Mesothelial cell of epicardium (in vitro differentiated cells): ENCODE measurements at regions not wholly inside any gene's neighbourhood (a gene's known extent, or its start where the extent isn't known, plus 50 kb on each side); places are given as distances from the start of the nearest gene placed in this dataset.

ENCODE experiments used
- DNase-seq, 2 experiments: peaks; one replicate each; pipeline ENCODE4 v3.0.0; 2021; ENCODE audit warnings: low spot score in 2 of 2; ENCODE audit not compliant: unreplicated experiment in 2 of 2
- H3K27ac Mint-ChIP-seq: 2 replicates; pipeline ENCODE4 v1.8.0; 2021; ENCODE audit warnings: mixed read lengths
- H3K27me3 Mint-ChIP-seq: 2 replicates; pipeline ENCODE4 v1.8.0; 2021; ENCODE audit warnings: low read depth, mixed read lengths
- H3K36me3 Mint-ChIP-seq: 2 replicates; pipeline ENCODE4 v1.8.0; 2021; ENCODE audit warnings: mixed read lengths
- H3K4me1 Mint-ChIP-seq: 2 replicates; pipeline ENCODE4 v1.8.0; 2021; ENCODE audit warnings: mixed read lengths
- H3K4me3 Mint-ChIP-seq: 2 replicates; pipeline ENCODE4 v1.8.0; 2021; ENCODE audit warnings: mild to moderate bottlenecking, moderate library complexity, mixed read lengths
- H3K9me3 Mint-ChIP-seq: 2 replicates; pipeline ENCODE4 v1.8.0; 2021; ENCODE audit warnings: mixed read lengths
- TF ChIP-seq, protein P1 (sequence below): fragments of 200-600 bp; sonication (generic); IDR thresholded peaks from one replicate; pipeline ENCODE4 v1.5.0; 2021; ENCODE audit warnings: antibody characterized with exemption; ENCODE audit not compliant: unreplicated experiment

DNA sequence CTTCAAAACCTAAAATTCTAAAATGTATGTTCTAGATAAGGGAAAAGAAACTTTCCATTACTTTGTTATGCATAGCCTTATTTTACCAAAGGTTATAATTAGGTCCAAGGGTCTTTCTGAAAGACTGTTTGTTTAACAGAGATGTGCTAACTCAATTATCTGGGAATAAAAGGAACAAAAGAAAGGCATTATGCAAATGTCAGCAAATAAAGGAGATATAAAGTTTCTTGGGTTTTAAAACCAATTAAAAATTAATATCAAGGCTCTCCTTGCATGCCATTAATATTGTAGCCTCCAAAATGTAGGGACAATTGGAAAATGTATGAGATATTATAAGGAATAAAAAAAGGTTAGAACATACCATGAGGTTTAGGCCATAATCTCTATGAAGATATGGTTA is 87.8 kb upstream of the DOCK10 start:
- Mint-ChIP-seq H3K4me3 (no peak overlapping the region), H3K27me3 (no peaks in the 10 kb centered on the region), H3K4me1 (no peaks in the 10 kb centered on the region), H3K27ac (no peak overlapping the region), H3K36me3 (no peaks in the 10 kb centered on the region), H3K9me3 (peaks cover 20% of the 10 kb centered on the region)
- TF ChIP-seq, protein P1, sequence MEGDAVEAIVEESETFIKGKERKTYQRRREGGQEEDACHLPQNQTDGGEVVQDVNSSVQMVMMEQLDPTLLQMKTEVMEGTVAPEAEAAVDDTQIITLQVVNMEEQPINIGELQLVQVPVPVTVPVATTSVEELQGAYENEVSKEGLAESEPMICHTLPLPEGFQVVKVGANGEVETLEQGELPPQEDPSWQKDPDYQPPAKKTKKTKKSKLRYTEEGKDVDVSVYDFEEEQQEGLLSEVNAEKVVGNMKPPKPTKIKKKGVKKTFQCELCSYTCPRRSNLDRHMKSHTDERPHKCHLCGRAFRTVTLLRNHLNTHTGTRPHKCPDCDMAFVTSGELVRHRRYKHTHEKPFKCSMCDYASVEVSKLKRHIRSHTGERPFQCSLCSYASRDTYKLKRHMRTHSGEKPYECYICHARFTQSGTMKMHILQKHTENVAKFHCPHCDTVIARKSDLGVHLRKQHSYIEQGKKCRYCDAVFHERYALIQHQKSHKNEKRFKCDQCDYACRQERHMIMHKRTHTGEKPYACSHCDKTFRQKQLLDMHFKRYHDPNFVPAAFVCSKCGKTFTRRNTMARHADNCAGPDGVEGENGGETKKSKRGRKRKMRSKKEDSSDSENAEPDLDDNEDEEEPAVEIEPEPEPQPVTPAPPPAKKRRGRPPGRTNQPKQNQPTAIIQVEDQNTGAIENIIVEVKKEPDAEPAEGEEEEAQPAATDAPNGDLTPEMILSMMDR = no peak
- no peak for DNase-seq

DNA sequence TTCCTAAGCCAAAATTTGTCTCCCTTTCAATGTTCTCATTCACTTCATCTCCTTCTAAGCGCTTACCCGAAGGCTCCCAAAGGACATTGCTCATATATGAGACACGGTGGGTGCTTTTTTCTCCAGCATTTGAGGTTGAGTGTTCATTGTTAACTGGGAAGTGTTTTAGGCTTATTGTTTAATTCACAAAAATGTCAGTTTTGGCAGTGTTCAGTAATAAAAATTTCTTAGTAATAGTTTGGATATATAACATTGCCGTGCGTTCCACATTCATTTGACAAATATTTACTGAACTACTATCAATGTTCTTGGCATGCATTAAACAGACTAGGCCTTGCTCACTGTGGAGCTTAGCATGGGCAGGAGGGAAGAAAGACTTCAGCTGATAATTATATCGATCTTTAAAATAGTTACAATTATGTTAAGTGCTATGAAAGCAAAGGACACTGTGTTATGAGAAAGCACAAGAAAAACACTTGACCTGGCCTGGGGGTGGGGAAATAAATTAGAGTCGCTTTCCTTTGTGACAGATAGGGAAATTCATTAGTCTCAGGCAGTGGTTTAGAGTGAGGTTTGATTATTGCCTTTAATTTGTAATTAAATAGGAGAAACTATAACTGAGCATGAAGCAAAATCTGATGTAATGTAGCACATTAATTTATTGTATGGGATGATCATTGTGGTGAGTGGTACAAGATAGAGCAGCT is 82.2 kb upstream of the DOCK10 start:
- DNase-seq = no peak
- Mint-ChIP-seq H3K27ac (no peak overlapping the region), H3K4me1 (no peaks in the 10 kb centered on the region), H3K36me3 (no peaks in the 10 kb centered on the region), H3K4me3 (no peak overlapping the region), H3K27me3 (no peaks in the 10 kb centered on the region), H3K9me3 (peaks cover 17% of the 10 kb centered on the region)
- TF ChIP-seq, protein P1 = no peak

DNA sequence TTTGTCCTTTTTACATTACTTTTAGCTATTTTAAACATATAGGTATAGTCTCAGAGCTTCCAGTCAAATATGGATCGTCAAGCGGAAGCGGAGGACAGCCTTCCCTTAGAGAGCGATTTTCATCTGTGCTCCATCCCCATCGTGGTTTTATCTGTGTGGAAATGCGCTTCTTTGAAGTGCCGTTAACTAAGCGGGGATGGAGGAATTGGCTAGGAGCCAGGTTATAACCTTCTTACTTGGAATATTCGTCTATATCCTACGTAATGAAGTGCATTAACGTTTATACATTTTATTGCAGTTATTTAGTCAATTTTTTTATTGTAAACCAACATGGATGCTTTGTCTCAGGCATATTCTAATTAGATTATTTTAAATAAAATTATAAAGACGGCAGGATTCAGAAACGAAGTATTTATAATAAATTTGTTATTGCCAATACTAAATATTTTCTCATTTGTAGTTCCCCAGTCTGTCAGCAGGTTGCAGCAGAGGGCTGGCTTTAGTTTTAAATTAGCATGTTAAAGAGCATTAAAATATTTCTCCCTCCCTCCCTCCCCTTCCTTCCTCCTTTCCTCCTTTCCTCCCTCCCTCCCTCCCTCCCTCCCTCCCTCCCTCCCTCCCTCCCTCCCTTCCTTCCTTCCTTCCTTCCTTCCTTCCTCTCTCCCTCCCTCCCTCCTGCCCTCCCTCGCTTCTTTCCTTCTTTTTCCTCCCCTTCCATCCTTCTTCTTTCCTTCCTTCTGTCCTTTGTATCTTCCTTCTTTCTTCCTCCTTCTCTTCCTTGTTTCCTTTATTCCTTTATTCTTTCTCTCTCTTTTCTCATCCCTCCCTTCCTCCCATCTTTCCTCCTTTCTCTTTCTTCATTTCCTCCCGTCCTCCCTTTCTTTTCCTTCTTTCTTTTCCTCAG is 80.6 kb upstream of the DOCK10 start:
- no peaks in the 10 kb centered on the region for H3K36me3 Mint-ChIP-seq
- no peak overlapping the region for H3K27ac Mint-ChIP-seq
- H3K27me3 Mint-ChIP-seq = no peaks in the 10 kb centered on the region
- TF ChIP-seq, protein P1 = peak; percentile 57
- no peaks in the 10 kb centered on the region for H3K4me1 Mint-ChIP-seq
- H3K9me3 Mint-ChIP-seq = peaks cover 12% of the 10 kb centered on the region
- no peak overlapping the region for H3K4me3 Mint-ChIP-seq
- no peak for DNase-seq

DNA sequence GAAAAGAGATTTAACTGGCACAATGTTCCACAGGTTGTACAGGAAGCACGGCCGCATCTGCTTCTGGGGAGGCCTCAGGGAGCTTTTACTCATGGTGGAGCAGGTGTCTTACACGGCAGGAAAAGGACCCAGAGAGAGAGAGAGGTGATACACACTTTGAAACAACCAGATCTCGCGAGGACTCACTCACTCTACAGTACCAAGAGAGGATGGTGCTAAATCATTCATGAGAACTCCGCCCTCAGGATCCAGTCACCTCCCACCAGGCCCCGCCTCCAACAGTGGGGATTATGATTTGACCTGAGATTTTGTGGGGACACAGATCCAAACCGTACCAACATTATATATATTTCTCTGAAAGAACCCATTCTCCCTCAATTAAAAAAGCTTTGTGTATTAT is 79.7 kb upstream of the DOCK10 start:
- Mint-ChIP-seq H3K36me3 (no peaks in the 10 kb centered on the region), H3K4me3 (no peak overlapping the region), H3K9me3 (peaks cover 3% of the 10 kb centered on the region), H3K4me1 (no peaks in the 10 kb centered on the region), H3K27ac (no peak overlapping the region), H3K27me3 (no peaks in the 10 kb centered on the region)
- no peak for DNase-seq
- TF ChIP-seq, protein P1 = no peak

DNA sequence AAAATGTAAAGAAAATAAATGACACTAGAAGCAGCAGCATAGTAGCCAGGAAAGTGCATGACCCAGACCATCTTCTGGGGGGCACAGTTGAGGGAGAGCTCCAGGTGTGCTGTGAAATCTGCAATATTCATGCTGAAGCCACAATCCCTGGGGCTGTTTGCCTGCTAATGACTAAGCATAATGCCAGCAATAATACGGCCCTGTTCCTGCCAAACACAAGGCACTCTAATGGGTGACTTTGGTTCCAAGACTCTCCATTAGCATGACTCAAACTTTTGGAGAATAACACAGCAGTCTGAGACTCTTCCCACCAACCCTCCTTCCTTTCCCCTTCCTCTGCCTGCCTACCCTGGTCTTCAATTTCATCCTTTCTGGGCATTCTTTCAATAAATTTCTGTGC is 77.9 kb upstream of the DOCK10 start:
- TF ChIP-seq, protein P1 = no peak
- Mint-ChIP-seq H3K36me3 (no peaks in the 10 kb centered on the region), H3K27me3 (peaks cover 3% of the 10 kb centered on the region), H3K4me3 (no peak overlapping the region), H3K27ac (no peak overlapping the region), H3K9me3 (no peaks in the 10 kb centered on the region), H3K4me1 (no peaks in the 10 kb centered on the region)
- no peak for DNase-seq
